ENCODE measurements at regions not wholly inside any gene's neighbourhood (a gene's known extent, or its start where the extent isn't known, plus 50 kb on each side); places are given as distances from the start of the nearest gene placed in this dataset.

DNA sequence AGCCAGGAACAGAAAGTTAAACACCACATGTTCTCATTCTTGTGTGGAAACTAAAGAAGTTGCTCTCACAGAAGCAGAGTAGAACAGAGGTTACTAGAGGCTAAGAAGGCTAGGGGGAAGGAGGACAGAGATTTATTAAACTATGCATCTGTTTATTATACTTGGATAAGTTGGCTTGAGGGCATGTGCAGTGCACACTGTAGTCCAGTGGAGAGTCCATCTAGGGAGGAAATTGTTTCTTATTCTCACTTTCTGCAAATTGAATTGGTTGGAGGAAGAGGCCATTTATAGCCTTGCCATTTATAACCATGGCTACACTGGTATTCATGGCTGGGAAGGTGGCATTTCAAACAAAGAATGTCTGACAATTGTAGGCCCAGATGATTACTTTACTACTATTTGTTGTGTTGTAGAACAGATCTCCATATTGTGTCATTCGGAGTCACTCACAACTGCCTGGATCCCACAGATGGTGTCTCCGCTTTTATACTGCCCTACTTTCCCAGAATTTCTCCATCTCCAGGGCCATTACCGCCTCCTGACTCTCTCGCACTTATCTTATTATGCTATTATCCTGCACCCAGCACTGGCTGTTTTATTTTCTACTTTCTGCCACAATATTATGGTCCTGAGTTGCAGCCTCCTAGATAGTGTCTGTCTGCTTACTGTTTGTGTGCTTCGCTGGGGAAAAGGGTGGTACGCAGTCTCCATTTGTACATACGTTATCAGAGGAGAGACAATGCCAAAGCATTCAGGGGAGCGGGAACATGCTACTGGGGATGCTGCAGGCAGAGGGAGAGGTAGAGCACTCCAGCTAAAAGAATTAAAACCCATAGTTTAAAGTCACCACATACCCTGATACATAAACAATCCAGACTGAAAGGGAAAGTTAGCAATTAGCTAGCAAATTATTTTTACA lies 169.3 kb upstream of the BLID start:
- no peak for TF ChIP-seq EZH2 (IDR thresholded peaks at IDR 0.05; ENCODE audit: borderline replicate concordance, low read depth, low read length, severe bottlenecking)
- TF ChIP-seq, protein P1, sequence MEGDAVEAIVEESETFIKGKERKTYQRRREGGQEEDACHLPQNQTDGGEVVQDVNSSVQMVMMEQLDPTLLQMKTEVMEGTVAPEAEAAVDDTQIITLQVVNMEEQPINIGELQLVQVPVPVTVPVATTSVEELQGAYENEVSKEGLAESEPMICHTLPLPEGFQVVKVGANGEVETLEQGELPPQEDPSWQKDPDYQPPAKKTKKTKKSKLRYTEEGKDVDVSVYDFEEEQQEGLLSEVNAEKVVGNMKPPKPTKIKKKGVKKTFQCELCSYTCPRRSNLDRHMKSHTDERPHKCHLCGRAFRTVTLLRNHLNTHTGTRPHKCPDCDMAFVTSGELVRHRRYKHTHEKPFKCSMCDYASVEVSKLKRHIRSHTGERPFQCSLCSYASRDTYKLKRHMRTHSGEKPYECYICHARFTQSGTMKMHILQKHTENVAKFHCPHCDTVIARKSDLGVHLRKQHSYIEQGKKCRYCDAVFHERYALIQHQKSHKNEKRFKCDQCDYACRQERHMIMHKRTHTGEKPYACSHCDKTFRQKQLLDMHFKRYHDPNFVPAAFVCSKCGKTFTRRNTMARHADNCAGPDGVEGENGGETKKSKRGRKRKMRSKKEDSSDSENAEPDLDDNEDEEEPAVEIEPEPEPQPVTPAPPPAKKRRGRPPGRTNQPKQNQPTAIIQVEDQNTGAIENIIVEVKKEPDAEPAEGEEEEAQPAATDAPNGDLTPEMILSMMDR (IDR thresholded peaks at IDR 0.05; ENCODE audit: borderline replicate concordance, extremely low read depth, low read length, poor library complexity, severe bottlenecking): no peak
- ATAC-seq (ENCODE audit: insufficient read depth, low read depth) (no peak), DNase-seq (no peak)
- H3K4me1 ChIP-seq (ENCODE audit: insufficient read depth, low read length): no peaks in the 10 kb centered on the region
- peaks cover 3% of the 10 kb centered on the region for H3K27me3 ChIP-seq (ENCODE audit: insufficient read depth, low read length, poor library complexity)
- H3K4me2 ChIP-seq (ENCODE audit: insufficient read depth, low read length): no peak overlapping the region
- H3K27ac ChIP-seq (ENCODE audit: low read length): no peak overlapping the region
- H3K9me3 ChIP-seq (ENCODE audit: insufficient read depth, low read length, severe bottlenecking): no peaks in the 10 kb centered on the region
- no peaks in the 10 kb centered on the region for H4K20me1 ChIP-seq (ENCODE audit: insufficient read depth, low read length)
- H3K9ac ChIP-seq (ENCODE audit: low read depth, low read length): no peak overlapping the region
- no peak overlapping the region for H2AFZ ChIP-seq (ENCODE audit: low read depth, low read length)
- no peaks in the 10 kb centered on the region for H3K36me3 ChIP-seq (ENCODE audit: insufficient read depth, low read length)
- H3K4me3 ChIP-seq (ENCODE audit: low read depth in 1 of 2, low read length in 2 of 2): no peak overlapping the region
- H3K79me2 ChIP-seq (ENCODE audit: insufficient read depth, low read length): no peaks in the 10 kb centered on the region

GRCh38 chr11:122280870-122281269 lies 164.9 kb upstream of the BLID start:
- H3K36me3 ChIP-seq (ENCODE audit: insufficient read depth, low read length): no peaks in the 10 kb centered on the region
- no peaks in the 10 kb centered on the region for H3K79me2 ChIP-seq (ENCODE audit: insufficient read depth, low read length)
- no peaks in the 10 kb centered on the region for H3K4me1 ChIP-seq (ENCODE audit: insufficient read depth, low read length)
- no peak overlapping the region for H3K9ac ChIP-seq (ENCODE audit: low read depth, low read length)
- ATAC-seq (ENCODE audit: insufficient read depth, low read depth) (no peak), DNase-seq (no peak)
- no peak for TF ChIP-seq EZH2 (IDR thresholded peaks at IDR 0.05; ENCODE audit: borderline replicate concordance, low read depth, low read length, severe bottlenecking)
- TF ChIP-seq, protein P1 (IDR thresholded peaks at IDR 0.05; ENCODE audit: borderline replicate concordance, extremely low read depth, low read length, poor library complexity, severe bottlenecking): no peak
- no peak overlapping the region for H3K4me2 ChIP-seq (ENCODE audit: insufficient read depth, low read length)
- no peak overlapping the region for H2AFZ ChIP-seq (ENCODE audit: low read depth, low read length)
- H3K27me3 ChIP-seq (ENCODE audit: insufficient read depth, low read length, poor library complexity): no peaks in the 10 kb centered on the region
- H3K27ac ChIP-seq (ENCODE audit: low read length): no peak overlapping the region
- no peak overlapping the region for H3K4me3 ChIP-seq (ENCODE audit: low read depth in 1 of 2, low read length in 2 of 2)
- H3K9me3 ChIP-seq (ENCODE audit: insufficient read depth, low read length, severe bottlenecking): no peaks in the 10 kb centered on the region
- H4K20me1 ChIP-seq (ENCODE audit: insufficient read depth, low read length): no peaks in the 10 kb centered on the region

DNA sequence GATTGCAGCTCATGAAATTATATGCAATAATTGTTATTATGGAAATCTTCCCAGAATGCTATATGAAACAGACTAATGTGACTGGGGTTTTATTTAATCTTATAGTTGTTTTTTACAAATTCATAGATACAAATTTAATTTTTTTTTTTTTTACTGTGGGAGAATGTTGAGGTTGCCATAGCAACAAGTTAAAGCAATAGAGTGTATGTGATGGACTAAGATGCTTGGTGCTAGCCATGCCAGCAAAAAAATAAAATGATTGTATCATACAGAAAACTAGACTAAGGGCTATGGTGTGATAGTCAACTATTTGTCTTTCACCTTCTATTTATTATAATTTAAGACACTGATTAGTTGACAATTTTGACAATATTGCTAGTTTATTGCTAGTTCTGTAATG lies 163.2 kb upstream of the BLID start:
- Histone ChIP-seq H4K20me1 (ENCODE audit: insufficient read depth, low read length) (no peaks in the 10 kb centered on the region), H3K4me2 (ENCODE audit: insufficient read depth, low read length) (no peak overlapping the region), H2AFZ (ENCODE audit: low read depth, low read length) (no peak overlapping the region), H3K36me3 (ENCODE audit: insufficient read depth, low read length) (no peaks in the 10 kb centered on the region), H3K27me3 (ENCODE audit: insufficient read depth, low read length, poor library complexity) (no peaks in the 10 kb centered on the region), H3K4me3 (ENCODE audit: low read depth in 1 of 2, low read length in 2 of 2) (no peak overlapping the region), H3K27ac (ENCODE audit: low read length) (no peak overlapping the region), H3K9ac (ENCODE audit: low read depth, low read length) (no peak overlapping the region), H3K79me2 (ENCODE audit: insufficient read depth, low read length) (no peaks in the 10 kb centered on the region), H3K9me3 (ENCODE audit: insufficient read depth, low read length, severe bottlenecking) (no peaks in the 10 kb centered on the region), H3K4me1 (ENCODE audit: insufficient read depth, low read length) (no peaks in the 10 kb centered on the region)
- no peak for DNase-seq
- no peak for ATAC-seq (ENCODE audit: insufficient read depth, low read depth)
- TF ChIP-seq EZH2 (IDR thresholded peaks at IDR 0.05; ENCODE audit: borderline replicate concordance, low read depth, low read length, severe bottlenecking): no peak
- TF ChIP-seq, protein P1 (IDR thresholded peaks at IDR 0.05; ENCODE audit: borderline replicate concordance, extremely low read depth, low read length, poor library complexity, severe bottlenecking): no peak
